ENCODE measurements at regions not wholly inside any gene's neighbourhood (a gene's known extent, or its start where the extent isn't known, plus 50 kb on each side); places are given as distances from the start of the nearest gene placed in this dataset.
A peak's percentile ranks its signal among the peaks of the same experiment; 100 is the strongest.

DNA sequence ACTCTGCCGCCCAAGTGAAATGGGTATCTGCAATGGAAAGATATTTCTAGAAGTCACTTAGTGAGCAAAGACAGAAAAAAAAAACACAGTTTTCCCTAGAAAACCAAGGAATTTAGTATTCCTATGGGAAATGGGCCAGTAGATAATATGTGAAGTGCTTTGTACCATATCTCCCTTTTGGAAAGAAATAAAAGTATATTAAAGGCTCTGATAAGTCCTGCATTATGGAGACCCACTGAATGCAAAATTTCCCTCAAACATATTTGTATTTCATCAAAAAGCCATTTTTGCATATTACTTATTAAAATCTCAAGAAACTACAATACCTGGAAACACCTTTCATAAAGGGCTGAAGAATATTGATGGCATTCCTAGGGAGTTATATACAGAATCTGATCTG, 51.6 kb upstream of the DYNLRB2 start:
- DNase-seq (ENCODE audit: low read depth, low spot score): no peak

DNA sequence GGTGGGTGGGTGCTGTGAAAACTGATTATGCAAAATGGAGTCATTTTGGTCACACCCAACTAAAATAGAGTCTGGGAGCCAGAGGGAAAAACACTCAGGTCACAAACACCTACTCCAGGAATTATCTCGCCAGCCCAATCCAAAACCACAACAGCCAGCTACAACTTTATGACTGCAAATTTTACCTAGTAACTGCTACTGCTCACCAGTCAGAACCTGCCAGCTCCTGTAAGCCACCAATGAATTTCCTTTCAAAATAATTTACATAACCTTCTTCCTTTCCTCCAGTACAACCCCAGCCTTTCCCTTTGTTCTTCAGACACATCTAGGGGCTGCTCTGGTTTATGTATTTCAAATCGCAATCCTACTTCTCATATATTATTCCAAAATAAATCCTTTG, 52.6 kb upstream of the DYNLRB2 start:
- DNase-seq (ENCODE audit: low read depth, low spot score): no peak

DNA sequence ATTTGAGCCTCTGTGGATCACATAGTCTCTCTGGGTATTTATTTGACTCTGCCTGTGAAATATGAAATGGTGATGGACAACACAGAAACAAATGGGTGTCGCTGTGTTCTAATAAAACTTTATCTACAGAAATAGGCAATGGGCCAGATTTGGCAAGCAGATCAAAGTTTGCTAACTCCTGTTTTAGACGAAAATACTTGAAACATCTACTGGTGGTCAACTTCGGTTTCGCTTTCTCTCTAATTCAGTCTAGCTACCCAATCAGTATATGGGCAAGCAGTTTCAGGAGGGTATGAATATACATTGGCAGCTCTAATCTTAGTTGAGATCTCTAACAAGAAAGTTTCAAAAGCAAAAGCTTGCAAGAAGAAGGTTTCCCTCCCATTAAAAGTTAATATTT, 60.1 kb upstream of the DYNLRB2 start:
- no peak for DNase-seq (ENCODE audit: low read depth, low spot score)

DNA sequence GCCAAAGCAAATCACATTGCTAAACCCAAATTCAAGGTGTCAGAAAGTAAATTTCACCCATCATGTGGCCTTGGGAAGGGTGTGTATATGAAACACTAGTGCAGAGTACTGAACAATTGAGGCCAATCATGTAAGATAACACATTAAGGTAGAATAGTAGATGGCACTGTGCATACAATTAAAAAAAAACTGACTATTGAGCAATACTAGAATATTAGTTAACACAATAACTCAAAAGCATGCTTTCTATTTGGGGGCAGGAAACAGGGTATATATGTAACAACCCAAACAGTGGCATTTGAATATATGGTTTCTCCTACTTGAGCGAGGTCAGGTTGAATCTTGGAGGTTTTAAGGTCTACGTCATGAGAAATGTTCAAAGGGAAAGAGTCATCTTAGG, 63.0 kb upstream of the DYNLRB2 start:
- no peak for DNase-seq (ENCODE audit: low read depth, low spot score)

DNA sequence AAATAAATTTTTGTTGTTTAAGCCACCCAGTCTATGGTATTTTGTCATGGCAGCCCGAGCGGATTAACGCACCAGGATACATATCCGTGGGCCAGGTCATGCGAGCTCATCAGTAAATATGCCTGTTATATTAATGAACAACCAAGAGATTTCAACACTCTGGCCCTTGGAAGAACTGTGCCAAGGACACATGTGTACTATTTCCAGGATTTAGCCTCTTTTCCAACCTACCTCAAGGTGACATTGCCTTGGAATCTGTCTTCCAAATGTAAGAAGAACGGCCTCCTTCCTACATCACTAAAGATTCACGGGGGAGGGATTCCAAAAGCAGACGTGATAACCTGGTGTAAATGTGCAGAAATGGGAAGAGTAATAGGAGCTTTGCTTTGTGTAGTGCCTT, 72.8 kb upstream of the DYNLRB2 start:
- no peak for DNase-seq (ENCODE audit: low read depth, low spot score)

DNA sequence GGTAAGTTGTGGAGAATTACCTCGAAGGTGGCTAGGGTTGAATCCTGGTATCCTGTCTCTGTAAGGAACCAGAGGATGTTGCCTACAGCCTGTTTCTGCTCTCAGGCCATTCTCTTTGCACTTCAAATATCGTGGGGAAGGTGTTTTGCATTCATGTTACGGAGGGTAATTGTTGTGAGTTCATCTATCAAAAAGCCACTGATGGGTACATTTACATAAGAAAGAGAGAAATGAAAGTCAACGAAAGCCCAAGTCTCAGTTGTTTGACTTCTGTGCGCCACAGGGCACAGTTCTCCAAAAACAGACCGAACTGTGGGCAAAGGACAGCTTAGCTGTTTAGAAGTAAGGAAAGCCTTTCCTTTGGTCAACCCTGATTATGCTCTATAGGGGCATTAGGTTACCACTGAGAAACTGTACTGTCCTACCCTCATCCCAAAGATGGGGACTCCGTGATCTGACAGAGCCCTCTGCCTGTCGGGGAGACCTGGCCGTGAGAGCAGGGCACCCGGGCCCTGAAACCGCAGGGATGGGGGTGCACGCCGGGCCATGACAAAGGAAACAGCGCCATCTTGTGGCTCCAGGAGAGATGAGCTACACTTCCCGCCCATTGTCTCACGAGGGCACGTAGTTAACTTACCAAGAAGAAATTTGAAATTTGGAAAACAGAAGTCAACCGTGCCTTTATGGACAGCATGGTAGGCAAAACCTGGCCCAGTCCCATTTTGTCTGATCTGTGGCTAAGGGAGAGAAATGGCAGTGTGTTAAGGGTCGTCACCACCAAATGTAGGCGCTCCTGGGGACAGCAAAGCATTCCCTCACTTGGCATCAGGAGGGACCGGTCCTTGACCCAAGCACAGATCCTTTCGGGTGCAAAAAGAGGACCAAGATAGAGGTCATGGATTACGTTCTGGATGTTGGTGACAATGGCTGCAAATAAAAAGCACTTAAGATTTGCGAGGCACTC, 74.5 kb upstream of the DYNLRB2 start:
- DNase-seq (ENCODE audit: low read depth, low spot score): peak; percentile 6

DNA sequence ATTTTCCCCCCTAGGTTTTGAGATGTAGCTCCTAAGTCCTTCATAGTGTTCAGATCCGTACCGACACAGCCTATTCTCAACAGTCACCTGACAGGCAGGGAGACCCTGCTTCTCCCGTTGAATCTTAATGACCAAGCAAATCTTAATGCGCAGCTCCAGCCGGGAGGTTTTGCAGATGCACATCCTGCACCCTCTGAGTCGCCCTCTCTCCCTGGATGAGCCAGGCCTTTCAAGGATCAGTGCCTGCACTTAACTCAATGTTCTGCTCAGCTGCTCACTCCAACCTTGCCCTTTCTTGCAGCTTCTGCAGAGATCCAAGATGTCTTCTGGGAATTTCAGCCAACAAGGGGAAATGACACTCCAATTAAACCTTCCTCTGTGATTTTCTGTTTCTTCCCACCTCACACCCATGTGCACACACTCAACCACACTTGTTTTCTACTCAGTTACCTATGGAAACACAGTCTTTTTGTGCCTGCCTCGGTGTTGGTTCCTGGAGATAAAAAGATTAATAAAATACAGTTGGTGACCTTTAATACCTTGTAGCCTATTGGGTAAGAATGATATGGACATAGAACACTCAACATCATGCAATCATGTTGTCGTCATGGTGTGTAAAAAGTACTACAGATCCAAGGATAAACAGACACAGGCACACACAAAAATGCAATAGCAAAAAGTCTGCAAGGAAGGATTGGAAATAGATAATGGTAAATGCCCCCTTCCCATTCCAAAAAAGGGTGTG, 76.9 kb upstream of the DYNLRB2 start:
- DNase-seq (ENCODE audit: low read depth, low spot score): no peak

DNA sequence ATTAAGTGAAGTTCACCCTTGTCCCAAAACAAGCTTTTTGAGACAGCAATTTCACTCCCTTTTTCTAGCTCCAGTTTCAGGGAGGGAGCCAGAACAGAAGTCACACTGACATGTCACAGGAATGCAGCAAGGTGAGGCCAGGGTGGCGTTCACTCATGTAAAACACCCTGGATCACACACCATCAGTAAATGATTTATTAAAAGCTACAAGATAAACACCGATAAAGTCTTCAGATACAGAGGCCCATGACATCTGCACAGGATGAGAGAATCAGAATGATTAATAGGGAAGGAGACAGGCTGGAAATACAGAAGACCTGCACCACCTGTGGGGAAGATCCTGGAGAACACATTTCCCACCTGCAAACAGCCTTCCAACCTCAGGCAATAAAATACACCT, 77.5 kb upstream of the DYNLRB2 start:
- no peak for DNase-seq (ENCODE audit: low read depth, low spot score)

DNA sequence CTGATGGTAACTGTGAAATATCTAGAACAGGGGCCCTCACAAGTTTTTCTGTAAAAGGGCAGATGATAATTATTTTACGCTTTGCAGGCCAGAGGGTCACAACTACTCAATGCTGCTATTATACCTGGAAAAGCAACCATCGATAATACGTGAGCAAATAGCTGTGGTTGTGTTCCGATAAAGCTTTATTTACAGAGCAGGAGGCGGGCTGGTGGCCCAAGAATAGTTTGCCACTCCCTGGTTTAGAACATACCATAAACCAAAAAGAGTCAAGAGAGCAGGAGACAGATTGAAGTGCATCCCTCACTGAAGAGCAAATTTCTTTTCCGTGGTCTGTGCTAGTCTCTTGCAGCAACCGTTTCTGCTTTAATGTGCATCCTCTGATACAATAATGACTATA, 77.9 kb upstream of the DYNLRB2 start:
- DNase-seq (ENCODE audit: low read depth, low spot score): no peak

DNA sequence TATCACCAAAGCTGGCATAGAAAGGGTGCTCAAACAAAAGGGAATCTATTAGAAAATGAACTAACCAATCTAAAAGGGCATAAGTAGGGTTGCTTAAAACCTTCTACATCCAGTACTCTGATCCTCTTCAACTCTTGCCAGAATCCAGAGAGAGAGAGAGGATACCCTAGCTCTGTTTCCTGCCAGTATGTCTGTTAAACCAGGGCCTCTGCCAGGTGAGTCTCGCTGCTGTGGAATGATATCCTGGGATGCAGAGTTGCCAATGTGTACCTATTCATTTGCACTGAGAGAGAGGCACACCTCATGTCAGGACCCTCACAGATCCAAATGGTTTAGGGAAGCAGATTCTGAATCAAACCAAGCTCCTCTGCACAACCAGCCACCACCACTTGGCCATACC, 79.8 kb upstream of the DYNLRB2 start:
- no peak for DNase-seq (ENCODE audit: low read depth, low spot score)

DNA sequence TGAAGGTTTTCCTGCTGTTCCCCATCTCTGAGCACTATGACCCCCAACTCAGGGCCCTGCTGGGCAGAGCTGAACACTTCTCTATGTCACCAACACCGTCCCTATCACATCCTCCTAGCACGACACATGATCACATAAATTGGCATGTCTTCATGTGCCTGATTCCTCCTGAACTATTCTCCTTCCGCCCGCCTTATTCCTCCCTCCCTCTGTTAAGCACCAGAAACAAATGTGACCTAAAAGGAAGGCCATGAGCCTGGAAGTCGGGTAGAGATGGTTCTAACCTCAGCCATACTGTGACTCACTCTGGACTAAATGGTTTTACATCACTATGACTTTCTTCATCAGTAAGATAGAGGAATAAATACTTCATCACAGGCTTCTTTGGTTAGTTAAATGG, 80.8 kb upstream of the DYNLRB2 start:
- no peak for DNase-seq (ENCODE audit: low read depth, low spot score)

DNA sequence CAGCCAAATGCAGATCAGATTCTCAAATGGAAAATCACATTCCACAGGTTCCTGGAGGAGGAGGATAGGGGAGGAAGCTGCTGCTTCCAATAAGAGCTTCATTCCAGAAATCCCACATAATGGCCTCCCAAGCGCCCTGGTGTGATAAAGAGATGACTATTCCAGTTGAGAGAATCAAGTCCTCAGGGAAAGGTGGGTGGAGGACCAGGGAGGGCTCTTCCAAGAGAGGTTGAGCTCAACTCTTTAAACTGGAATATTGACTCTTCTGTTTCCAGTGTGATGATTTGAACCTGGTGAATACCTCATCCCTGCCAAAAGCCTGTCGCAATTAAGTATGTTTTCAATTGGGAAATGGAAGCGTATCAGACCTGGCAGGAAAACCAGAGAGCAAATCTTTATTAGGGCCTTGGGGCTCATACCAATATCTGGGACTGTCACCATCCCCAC, 81.4 kb upstream of the DYNLRB2 start:
- no peak for DNase-seq (ENCODE audit: low read depth, low spot score)

DNA sequence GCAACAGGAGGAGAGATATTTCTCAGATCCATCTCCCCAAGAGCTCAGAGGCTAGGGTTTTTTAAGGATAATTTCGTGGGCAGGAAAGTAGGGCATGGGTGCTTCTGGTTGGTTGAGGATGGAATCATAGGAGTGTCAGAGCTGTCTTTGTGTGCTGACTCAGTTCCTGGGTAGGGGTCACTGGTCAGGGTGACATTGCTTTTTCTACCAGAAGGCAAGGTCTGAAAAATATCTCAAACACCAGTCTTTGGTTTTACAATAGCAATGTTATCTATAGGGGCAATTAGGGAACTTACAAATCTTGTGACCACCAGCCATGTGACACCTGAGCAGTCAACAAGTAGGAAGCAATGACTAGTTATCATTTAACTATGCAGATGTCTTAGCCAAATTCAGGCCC, 82.9 kb upstream of the DYNLRB2 start:
- no peak for DNase-seq (ENCODE audit: low read depth, low spot score)

DNA sequence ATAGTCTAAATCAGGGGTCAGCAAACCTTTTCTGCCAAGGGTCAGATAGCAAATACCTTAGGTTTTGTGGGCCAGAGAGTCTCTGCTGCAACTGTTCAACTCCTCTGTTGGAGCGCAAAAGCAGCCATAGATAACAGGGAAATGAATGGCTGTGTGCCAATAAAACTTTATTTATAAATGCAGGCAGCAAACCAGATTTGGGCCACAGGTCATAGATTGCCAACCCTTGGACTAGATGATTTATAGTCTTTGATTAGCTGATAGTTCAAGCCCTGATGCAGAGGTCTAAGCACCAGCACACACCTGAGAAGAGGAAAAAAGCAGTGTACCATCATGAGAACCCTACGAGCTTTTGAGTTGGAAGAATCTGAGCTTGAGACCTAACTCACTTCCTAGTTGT, 86.0 kb upstream of the DYNLRB2 start:
- no peak for DNase-seq (ENCODE audit: low read depth, low spot score)

DNA sequence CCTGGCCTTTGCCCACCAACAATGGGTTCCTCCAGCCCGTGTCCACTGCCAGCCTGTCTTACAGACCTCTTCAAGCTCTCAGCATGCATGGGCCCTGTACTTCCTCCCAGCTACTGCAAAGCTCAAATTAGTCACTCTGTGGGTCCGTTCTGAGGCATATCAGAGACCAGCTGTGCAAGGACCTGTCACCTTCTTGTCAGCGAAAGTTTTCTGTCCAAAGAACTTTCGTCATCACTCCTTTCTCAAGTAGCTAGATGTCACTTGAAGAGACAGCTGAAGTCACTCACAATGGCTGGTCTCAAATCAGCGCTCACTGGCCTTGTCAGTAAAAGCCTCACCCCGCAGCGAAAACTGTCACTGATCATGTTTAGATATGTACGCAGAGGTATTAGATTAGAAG, 91.4 kb upstream of the DYNLRB2 start:
- DNase-seq (ENCODE audit: low read depth, low spot score): no peak

DNA sequence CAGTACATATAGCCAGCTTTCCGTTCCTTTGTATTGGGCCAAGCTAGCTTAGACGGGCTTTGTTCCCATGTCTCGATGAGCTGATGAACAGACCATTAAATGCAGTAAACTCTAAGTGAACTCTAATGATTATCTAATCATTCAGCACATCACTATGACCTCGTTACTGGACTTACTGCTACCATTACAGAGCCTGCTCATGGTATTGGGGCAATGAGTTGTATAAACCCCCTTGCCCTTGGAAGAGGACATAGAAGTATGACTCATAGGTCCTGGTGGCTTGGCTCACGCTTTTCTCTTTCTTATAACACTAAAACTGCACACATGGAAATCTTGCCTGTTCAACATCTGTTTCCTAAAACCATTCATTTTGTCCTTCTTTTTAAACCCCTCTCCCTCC, 93.6 kb upstream of the DYNLRB2 start:
- DNase-seq (ENCODE audit: low read depth, low spot score): no peak

DNA sequence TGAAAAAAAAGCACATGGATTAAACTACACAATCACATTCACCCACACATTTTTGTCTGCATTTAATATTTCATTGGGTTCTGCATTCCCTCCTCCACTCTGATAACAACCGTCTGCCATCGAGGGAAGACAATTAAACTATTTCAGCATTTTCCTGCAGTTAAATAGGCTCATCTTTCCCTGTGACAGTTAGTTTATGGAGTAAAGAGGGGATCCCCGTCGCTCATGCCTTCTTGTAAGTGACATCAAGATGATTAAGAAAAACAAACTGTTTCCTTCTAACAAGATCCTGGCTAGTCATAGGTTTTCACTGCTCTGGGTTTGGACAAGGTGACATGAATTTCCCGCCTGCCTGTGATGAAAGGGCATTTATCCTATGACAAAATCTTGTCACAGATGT, 98.0 kb upstream of the DYNLRB2 start:
- DNase-seq (ENCODE audit: low read depth, low spot score): no peak

DNA sequence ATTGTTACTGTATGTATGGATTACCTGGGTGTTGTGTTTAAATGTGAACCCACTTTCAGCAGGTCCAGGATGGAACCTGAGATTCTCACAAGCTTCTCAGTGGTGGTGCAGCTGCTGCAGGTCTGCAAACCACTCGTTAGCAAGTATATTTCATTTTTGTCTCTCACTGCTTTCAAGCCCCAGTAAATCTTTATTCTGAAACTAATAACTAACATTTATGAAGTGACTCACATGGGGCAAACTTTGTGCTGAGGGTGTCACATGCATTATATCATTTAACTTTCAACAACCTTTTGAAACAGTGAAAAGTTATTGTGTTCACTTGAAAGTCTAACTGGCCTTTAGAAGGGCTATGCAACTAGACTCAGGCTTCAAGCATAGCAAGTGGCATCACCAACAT, 98.9 kb upstream of the DYNLRB2 start:
- DNase-seq (ENCODE audit: low read depth, low spot score): no peak

DNA sequence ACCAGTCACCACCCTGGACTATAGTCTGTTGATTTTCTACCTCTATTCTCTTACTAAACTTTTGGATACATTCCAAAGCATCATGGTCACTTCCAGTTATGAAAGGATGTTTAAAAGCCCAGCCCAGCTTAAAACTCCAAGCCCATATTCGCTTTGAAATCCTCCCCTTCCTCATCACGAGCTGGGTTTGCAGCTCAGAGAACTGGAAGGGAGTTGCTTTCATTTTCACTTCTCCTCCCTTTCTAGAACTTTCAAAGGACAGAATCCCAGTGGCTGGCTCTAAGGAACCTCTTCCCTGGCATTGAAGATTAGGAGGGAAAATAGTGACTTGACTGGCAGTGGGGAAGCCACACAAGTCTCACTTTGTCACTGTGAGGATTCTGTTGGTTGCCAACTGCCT, 100.1 kb upstream of the DYNLRB2 start:
- DNase-seq (ENCODE audit: low read depth, low spot score): no peak

DNA sequence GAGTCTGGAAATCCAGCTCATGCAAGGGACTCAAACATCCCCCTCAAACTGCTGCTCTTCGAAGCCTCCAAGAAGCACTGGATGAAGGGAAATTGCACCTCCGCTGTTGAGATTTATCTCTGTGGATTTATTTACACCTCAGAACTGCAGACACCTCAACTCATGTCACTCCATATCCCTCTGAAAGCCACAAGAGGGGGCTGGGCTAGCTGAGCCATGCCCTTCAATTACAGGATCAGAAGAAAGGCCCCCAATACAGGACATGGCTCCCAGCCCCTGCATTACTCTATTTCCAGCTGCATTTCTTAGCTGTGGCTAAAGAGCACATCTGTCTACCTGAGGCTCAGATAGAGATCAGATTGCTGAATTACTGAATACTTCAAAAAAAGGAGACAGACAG, 103.1 kb upstream of the DYNLRB2 start:
- no peak for DNase-seq (ENCODE audit: low read depth, low spot score)

DNA sequence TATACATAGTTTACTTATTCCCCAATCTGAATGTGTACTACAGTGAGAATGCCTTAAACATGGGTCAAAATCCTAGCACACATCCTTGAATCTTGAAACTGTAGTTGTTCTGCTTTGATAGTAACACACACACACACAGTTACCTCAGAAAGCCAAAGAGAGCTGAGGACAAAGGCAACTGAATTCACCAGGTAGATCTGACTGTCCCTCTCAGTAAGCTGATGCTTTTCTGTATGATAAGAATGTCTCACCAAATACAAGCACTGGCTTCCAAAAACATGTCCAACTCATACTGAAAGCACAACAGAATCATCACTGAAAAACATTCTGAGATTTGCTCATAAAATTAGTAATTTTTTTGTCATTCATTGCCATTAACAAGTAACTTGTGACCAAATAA, 104.3 kb upstream of the DYNLRB2 start:
- no peak for DNase-seq (ENCODE audit: low read depth, low spot score)

DNA sequence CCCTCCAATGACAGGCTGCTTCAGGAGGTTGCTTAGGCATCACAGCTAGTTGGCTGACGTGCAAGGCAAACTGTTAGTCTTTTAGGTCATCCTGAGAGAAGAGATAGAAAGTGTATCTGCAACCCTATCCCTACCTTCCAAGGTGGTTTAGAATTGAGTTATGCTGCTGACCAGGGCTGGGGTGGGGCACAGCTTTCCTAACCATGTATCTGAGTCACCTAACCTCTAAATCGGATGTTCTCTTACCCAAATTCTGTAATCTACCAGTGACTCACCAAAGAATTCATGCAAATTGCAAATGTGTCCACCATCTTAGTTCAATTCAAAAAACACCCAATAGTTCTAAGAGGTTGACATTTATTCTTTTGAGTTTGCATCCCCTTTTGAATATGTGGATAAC, 107.2 kb upstream of the DYNLRB2 start:
- no peak for DNase-seq (ENCODE audit: low read depth, low spot score)

DNA sequence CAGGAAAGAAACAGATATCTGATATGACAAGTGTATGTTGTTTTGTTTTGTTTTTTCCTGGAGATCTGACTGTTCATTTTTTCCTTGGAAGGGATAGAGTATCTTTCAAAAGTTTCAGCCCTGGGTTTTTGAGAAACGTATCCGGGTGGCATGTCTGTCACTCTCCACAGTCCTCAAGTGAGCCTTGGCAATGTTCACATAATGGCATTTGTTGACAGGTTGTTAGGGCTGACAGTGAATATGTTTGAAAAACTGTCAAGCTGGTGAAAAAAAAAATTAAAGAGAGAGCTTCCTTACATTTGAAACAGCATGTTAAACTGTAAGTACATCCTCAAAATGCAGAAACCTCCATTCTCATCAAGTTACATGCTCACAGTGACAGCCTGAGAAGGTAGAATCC, 113.0 kb upstream of the DYNLRB2 start:
- DNase-seq (ENCODE audit: low read depth, low spot score): no peak

Measured in activated naive CD8-positive, alpha-beta T cell treated with anti-CD3 and anti-CD28 coated beads, Interleukin-2, amount 50 U/mL, for 16 hours (primary cell).